ENCODE measurements at regions not wholly inside any gene's neighbourhood (a gene's known extent, or its start where the extent isn't known, plus 50 kb on each side); places are given as distances from the start of the nearest gene placed in this dataset.

GRCh38 chr12:87074781-87075180 is 818.6 kb upstream of the MGAT4C start:
- Histone ChIP-seq H3K9me2 (ENCODE audit: low read depth, low read length) (no peaks in the 10 kb centered on the region), H2AFZ (ENCODE audit: low read length) (no peak overlapping the region), H3K36me3 (ENCODE audit: insufficient read depth, low read length) (no peaks in the 10 kb centered on the region), H3K9me3 (ENCODE audit: low read length) (no peaks in the 10 kb centered on the region), H3K27ac (ENCODE audit: low read depth, low read length, poor library complexity, severe bottlenecking) (no peak overlapping the region), H3K4me1 (ENCODE audit: insufficient read depth, low read length, severe bottlenecking) (no peaks in the 10 kb centered on the region), H3F3A (ENCODE audit: insufficient read depth, low read length) (no peaks in the 10 kb centered on the region), H3K4me2 (ENCODE audit: low read length) (no peak overlapping the region), H4K20me1 (ENCODE audit: insufficient read depth, low read length) (no peaks in the 10 kb centered on the region), H3K9ac (ENCODE audit: low read length) (no peak overlapping the region), H3K79me2 (ENCODE audit: insufficient read depth, low read length) (no peaks in the 10 kb centered on the region), H3K4me3 (ENCODE audit: low read depth, low read length, poor library complexity, severe bottlenecking) (no peak overlapping the region), H3K27me3 (ENCODE audit: insufficient read depth, low read length) (no peaks in the 10 kb centered on the region)
- no peak for TF ChIP-seq EZH2 (IDR thresholded peaks at IDR 0.05; ENCODE audit: borderline replicate concordance, low read length)
- TF ChIP-seq CTCF (IDR thresholded peaks at IDR 0.05; ENCODE audit: low read length), result no peak

GRCh38 chr12:87066326-87066725 is 810.1 kb upstream of the MGAT4C start:
- no peak overlapping the region for H3K4me3 ChIP-seq (ENCODE audit: low read depth, low read length, poor library complexity, severe bottlenecking)
- no peaks in the 10 kb centered on the region for H3K9me2 ChIP-seq (ENCODE audit: low read depth, low read length)
- no peak overlapping the region for H3K9ac ChIP-seq (ENCODE audit: low read length)
- H3F3A ChIP-seq (ENCODE audit: insufficient read depth, low read length), result no peaks in the 10 kb centered on the region
- TF ChIP-seq CTCF (IDR thresholded peaks at IDR 0.05; ENCODE audit: low read length), result no peak
- TF ChIP-seq EZH2 (IDR thresholded peaks at IDR 0.05; ENCODE audit: borderline replicate concordance, low read length), result no peak
- no peaks in the 10 kb centered on the region for H3K9me3 ChIP-seq (ENCODE audit: low read length)
- H3K4me2 ChIP-seq (ENCODE audit: low read length), result no peak overlapping the region
- no peak overlapping the region for H2AFZ ChIP-seq (ENCODE audit: low read length)
- no peak overlapping the region for H3K27ac ChIP-seq (ENCODE audit: low read depth, low read length, poor library complexity, severe bottlenecking)
- H3K4me1 ChIP-seq (ENCODE audit: insufficient read depth, low read length, severe bottlenecking), result no peaks in the 10 kb centered on the region
- no peaks in the 10 kb centered on the region for H3K27me3 ChIP-seq (ENCODE audit: insufficient read depth, low read length)
- no peaks in the 10 kb centered on the region for H3K79me2 ChIP-seq (ENCODE audit: insufficient read depth, low read length)
- H4K20me1 ChIP-seq (ENCODE audit: insufficient read depth, low read length), result no peaks in the 10 kb centered on the region
- no peaks in the 10 kb centered on the region for H3K36me3 ChIP-seq (ENCODE audit: insufficient read depth, low read length)

- no peaks in the 10 kb centered on the region for H3K4me1 ChIP-seq (ENCODE audit: insufficient read depth, low read length, severe bottlenecking)
- H3K36me3 ChIP-seq (ENCODE audit: insufficient read depth, low read length), result no peaks in the 10 kb centered on the region
- no peaks in the 10 kb centered on the region for H3K9me2 ChIP-seq (ENCODE audit: low read depth, low read length)
- no peaks in the 10 kb centered on the region for H3K9me3 ChIP-seq (ENCODE audit: low read length)
- H3K27ac ChIP-seq (ENCODE audit: low read depth, low read length, poor library complexity, severe bottlenecking), result no peak overlapping the region
- H3K79me2 ChIP-seq (ENCODE audit: insufficient read depth, low read length), result no peaks in the 10 kb centered on the region
- H3K27me3 ChIP-seq (ENCODE audit: insufficient read depth, low read length), result no peaks in the 10 kb centered on the region
- no peak overlapping the region for H2AFZ ChIP-seq (ENCODE audit: low read length)
- H3K9ac ChIP-seq (ENCODE audit: low read length), result no peak overlapping the region
- no peak overlapping the region for H3K4me3 ChIP-seq (ENCODE audit: low read depth, low read length, poor library complexity, severe bottlenecking)
- H3F3A ChIP-seq (ENCODE audit: insufficient read depth, low read length), result no peaks in the 10 kb centered on the region
- TF ChIP-seq CTCF (IDR thresholded peaks at IDR 0.05; ENCODE audit: low read length) (no peak), EZH2 (IDR thresholded peaks at IDR 0.05; ENCODE audit: borderline replicate concordance, low read length) (no peak)
- no peak overlapping the region for H3K4me2 ChIP-seq (ENCODE audit: low read length)
- H4K20me1 ChIP-seq (ENCODE audit: insufficient read depth, low read length), result no peaks in the 10 kb centered on the region
These were observed 803.0 kb upstream of the MGAT4C start for GRCh38 chr12:87059231-87059630.

Measured in OCI-LY1 (cell line).